BLaER1 treated with 17β-estradiol and CSF1 and Interleukin-3, amounts not matched to agents 10 nM and 100 nM (cell line): ENCODE measurements at regions not wholly inside any gene's neighbourhood (a gene's known extent, or its start where the extent isn't known, plus 50 kb on each side); places are given as distances from the start of the nearest gene placed in this dataset.
A peak's percentile ranks its signal among the peaks of the same experiment; 100 is the strongest.

ENCODE experiments used
- H3K27ac ChIP-seq, 11 experiments: shearing (Covaris generic); formaldehyde crosslinking; 2 replicates each; pipeline ENCODE4 v1.8.1; 2022
- H3K27me3 ChIP-seq, 11 experiments: shearing (Covaris generic); formaldehyde crosslinking; 2 replicates each; pipeline ENCODE4 v1.8.1; 2022
- H3K36me3 ChIP-seq, 11 experiments: shearing (Covaris generic); formaldehyde crosslinking; 2 replicates each; pipeline ENCODE4 v1.8.1; 2022
- H3K4me1 ChIP-seq, 10 experiments: shearing (Covaris generic); formaldehyde crosslinking; 2 replicates each; pipeline ENCODE4 v1.8.1; 2022
- H3K4me2 ChIP-seq, 11 experiments: shearing (Covaris generic); formaldehyde crosslinking; 2 replicates each; pipeline ENCODE4 v1.8.1; 2022
- H3K4me3 ChIP-seq, 10 experiments: shearing (Covaris generic); formaldehyde crosslinking; 2 replicates each; pipeline ENCODE4 v1.8.1; 2022
- H3K9ac ChIP-seq, 11 experiments: shearing (Covaris generic); formaldehyde crosslinking; 2 replicates each; pipeline ENCODE4 v1.8.1; 2022
- H3K9me3 ChIP-seq, 11 experiments: shearing (Covaris generic); formaldehyde crosslinking; replicated peaks in 1 of 11; 2 replicates each; pipeline ENCODE4 v1.8.1; 2022
- H4K20me1 ChIP-seq, 11 experiments: shearing (Covaris generic); formaldehyde crosslinking; 2 replicates each; pipeline ENCODE4 v1.8.1; 2022
- Cebpa-rat ChIP-seq, 11 experiments: shearing (Covaris generic); IDR thresholded peaks; 2 replicates each; pipeline ENCODE4 v1.8.1; 2022

DNA sequence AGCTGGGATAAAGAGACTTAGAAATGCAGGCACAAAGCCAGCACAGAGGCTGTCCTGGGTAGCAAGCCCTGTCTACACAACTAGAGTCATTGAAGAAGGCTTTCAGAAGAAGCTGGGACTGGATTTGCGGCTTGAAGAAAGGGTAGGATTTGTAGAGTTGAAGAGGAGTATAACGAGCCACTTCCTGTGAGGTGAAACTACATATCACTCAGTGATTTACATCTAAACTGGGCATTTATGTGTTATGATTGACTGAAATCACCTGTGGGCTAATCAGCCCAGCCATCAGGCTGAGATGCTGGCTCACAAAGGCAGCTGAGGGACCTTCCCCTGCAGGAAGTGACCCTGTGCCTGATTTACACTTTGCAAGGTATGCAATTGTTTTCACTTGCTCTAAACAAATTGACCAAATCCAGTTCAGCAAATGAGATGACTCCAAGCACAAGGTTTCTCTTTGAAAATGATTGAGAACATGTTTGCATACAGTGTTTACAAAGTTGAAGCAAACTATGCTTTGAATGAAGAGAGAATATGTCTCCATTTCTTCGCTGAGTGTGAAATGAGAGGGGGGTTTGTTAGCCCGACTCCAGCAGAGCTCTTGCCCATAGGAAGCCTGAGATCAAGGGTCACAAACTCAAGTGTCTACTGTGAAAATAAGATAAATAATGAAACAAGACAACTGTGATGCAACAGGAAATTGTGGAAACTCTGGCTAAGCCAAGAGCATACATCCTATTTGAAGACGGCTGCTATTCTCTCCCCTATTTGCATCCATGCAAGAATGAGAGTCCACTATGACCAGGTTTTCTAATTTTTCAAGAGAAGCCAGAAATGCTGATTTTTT lies 69.3 kb upstream of the HK2 start:
- peak overlapping the region in 2 of 10 experiments; percentile 12 to 34; a peak in 5 of 20 replicates for H3K4me3 ChIP-seq
- TF ChIP-seq Cebpa-rat (IDR thresholded peaks at IDR 0.05), result peak in 3 of 11 experiments; percentile 24 to 41 (median 35); a peak in 3 of 22 replicates
- H3K4me2 ChIP-seq, result peak overlapping the region; percentile 53 to 94 (median 79)
- H3K9ac ChIP-seq, result peak overlapping the region in 6 of 11 experiments; percentile 2 to 22 (median 12); a peak in 6 of 22 replicates
- peak overlapping the region in 10 of 11 experiments; percentile 24 to 71 (median 64); a peak in 19 of 22 replicates for H3K27ac ChIP-seq
- peaks cover 0 to 25% (median 7%) of the 10 kb centered on the region in 11 experiments; a peak in 7 of 22 replicates for H3K9me3 ChIP-seq
- H3K36me3 ChIP-seq, result no peaks in the 10 kb centered on the region
- H3K4me1 ChIP-seq, result peaks cover 48 to 61% (median 55%) of the 10 kb centered on the region in 10 experiments
- H3K27me3 ChIP-seq, result no peaks in the 10 kb centered on the region
- no peaks in the 10 kb centered on the region for H4K20me1 ChIP-seq

DNA sequence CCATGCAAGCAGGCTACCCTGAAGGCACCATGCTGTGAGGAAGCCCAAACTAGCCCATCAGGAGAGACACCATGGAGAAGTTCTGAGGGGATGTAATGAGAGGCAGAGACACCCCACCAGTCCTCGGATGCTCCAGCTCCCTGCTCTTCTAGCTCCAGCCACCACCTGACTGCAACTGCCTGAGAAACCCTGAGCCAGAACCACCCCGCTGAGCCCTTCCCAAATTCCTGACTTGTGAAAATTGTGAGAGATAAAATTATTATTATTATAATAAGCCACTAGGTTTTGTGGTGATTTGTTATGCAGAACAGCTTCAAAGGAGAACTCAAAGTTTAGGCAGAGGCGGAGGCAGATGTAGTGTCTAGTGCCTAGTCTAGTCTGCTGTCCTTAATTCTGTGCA lies 67.1 kb upstream of the HK2 start:
- peak overlapping the region in 3 of 11 experiments; percentile 5 to 62 (median 46); a peak in 5 of 22 replicates for H3K4me2 ChIP-seq
- H4K20me1 ChIP-seq, result no peaks in the 10 kb centered on the region
- H3K4me3 ChIP-seq, result no peak overlapping the region
- no peaks in the 10 kb centered on the region for H3K27me3 ChIP-seq
- peaks cover 0 to 9% (median under 1%) of the 10 kb centered on the region in 11 experiments; a peak in 3 of 22 replicates for H3K9me3 ChIP-seq
- H3K9ac ChIP-seq, result no peak overlapping the region
- H3K4me1 ChIP-seq, result peaks cover 54 to 68% (median 64%) of the 10 kb centered on the region in 10 experiments
- H3K27ac ChIP-seq, result no peak overlapping the region
- H3K36me3 ChIP-seq, result no peaks in the 10 kb centered on the region
- no peak for TF ChIP-seq Cebpa-rat (IDR thresholded peaks at IDR 0.05)

DNA sequence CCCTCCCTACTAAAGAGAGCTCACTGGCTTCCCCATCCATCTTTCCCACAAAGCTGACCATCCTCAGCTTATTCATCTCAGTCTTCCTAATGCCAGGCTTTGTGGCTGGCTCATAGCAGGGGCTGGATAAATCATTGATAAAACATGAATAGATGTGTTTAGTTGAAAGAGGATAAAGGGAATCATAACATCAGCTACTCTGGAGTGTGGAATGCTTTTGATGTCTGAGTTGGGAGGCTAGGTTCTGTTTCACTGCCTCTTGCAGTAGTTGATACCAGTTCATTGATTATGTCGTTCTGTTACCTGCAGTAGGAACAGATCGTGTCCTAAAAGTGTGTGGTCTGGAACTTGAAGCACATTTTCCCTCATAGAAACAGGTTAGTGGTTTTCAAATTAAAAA lies 66.3 kb upstream of the HK2 start:
- Histone ChIP-seq H3K4me2 (peak overlapping the region; percentile 5 to 66 (median 55); a peak in 21 of 22 replicates), H3K36me3 (no peaks in the 10 kb centered on the region), H3K4me3 (no peak overlapping the region), H3K4me1 (peaks cover 52 to 71% (median 66%) of the 10 kb centered on the region in 10 experiments), H4K20me1 (no peaks in the 10 kb centered on the region), H3K9me3 (peaks cover 0 to 9% (median 0%) of the 10 kb centered on the region in 11 experiments; a peak in 3 of 22 replicates), H3K27me3 (no peaks in the 10 kb centered on the region), H3K27ac (no peak overlapping the region; a peak in 1 of 22 replicates), H3K9ac (no peak overlapping the region)
- TF ChIP-seq Cebpa-rat (IDR thresholded peaks at IDR 0.05), result no peak

DNA sequence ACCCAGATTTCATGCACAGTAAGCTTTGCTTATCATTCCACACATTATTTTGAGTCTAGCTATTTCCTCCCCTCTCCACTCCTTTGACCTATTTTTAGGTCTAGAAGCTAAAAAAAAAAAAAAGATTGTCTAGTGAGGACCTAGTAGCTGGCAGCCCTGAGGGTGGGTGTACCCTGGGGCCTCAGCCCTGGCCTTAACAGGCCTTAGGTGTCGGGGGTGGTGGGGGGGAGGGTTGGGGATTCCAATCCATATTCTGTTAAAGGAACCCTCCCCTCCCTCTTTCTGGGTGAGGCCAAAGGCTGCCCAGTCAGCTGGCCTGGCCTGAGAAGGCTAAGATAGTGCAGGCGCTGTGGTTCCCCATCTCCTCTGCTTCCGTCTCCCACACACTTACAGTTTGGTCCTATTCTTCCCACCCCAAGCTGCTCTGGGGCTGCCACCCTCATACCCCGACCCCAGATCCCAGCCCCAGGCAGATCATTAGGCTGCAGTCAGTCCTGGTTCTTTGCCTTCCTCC lies 65.5 kb upstream of the HK2 start:
- Histone ChIP-seq H3K4me1 (peaks cover 43 to 69% (median 64%) of the 10 kb centered on the region in 10 experiments), H3K9ac (no peak overlapping the region), H3K36me3 (no peaks in the 10 kb centered on the region), H3K4me2 (peak overlapping the region; percentile 5 to 66 (median 55); a peak in 21 of 22 replicates), H4K20me1 (no peaks in the 10 kb centered on the region), H3K4me3 (no peak overlapping the region), H3K27ac (0 out of 22 replicates have a peak overlapping the region, but pooled peaks of 1 of the 11 experiments have one; percentile 27), H3K27me3 (no peaks in the 10 kb centered on the region), H3K9me3 (peaks cover 0 to 14% (median 5%) of the 10 kb centered on the region in 11 experiments; a peak in 11 of 22 replicates)
- no peak for TF ChIP-seq Cebpa-rat (IDR thresholded peaks at IDR 0.05)

DNA sequence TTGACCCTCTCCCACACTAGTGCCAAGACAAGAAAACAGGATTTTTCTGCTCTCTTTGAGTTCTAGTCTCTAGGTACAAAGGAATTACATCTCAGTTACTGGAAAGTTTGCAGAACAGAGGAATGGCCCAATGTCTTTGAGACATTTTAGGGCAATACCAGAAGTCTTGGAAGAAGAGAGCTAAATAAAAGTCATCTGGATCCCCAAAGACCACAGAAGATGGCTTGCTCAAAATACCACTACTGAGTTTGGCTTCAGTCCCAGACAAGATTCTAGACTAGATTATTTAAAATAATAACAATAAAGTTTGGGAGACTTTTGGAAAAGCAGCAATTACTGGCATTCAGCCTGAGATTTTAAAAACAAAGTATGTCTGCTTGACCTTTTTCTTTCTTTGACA lies 61.9 kb upstream of the HK2 start:
- H3K9me3 ChIP-seq, result peaks cover 0 to 35% (median 22%) of the 10 kb centered on the region in 11 experiments; a peak in 16 of 22 replicates
- H3K27me3 ChIP-seq, result no peaks in the 10 kb centered on the region
- H3K9ac ChIP-seq, result no peak overlapping the region
- no peak for TF ChIP-seq Cebpa-rat (IDR thresholded peaks at IDR 0.05)
- H3K27ac ChIP-seq, result no peak overlapping the region
- no peak overlapping the region for H3K4me3 ChIP-seq
- H3K4me1 ChIP-seq, result peaks cover 30 to 64% (median 54%) of the 10 kb centered on the region in 10 experiments
- H4K20me1 ChIP-seq, result no peaks in the 10 kb centered on the region
- H3K36me3 ChIP-seq, result no peaks in the 10 kb centered on the region
- peak overlapping the region in 4 of 11 experiments; percentile 1 to 27 (median 4); a peak in 3 of 22 replicates for H3K4me2 ChIP-seq

DNA sequence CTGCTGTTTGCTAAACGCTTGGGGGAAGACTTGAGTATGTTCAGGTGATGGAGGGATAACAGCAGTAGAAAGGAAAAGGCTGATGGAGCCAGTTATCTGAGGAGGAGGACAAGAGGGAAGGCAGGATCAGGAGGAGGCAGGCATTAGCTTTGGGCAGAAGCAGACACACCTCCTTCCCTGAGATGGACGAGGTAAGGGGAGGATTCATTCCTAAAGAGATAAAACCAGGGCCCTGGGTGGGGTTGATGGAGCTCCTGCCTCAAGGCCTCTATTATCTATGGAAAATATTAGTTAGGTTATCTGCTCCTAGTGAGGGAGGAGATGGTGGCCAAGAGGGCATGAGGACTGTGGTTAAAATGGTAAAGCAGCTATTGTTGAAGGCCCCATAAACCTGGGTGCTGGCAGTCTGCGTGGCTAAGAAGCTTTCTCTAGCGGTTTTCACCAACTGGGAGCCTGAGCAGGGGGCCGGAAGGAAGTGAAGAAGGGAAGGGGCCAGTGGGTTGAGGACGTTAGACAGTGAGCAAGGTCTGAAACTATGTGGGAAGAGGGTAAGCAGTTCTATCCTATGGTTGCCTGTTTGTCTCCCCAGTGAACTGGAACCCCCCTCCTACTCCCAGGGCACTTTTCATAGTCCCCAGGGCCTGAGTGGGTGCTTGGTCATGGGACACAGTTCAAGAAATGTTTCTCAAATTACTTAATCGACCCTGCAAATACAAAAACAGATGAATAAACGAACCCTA lies 56.6 kb upstream of the HK2 start:
- Histone ChIP-seq H3K4me1 (peaks cover 43 to 58% (median 52%) of the 10 kb centered on the region in 10 experiments), H3K27ac (peak overlapping the region; percentile 36 to 91 (median 82); a peak in 21 of 22 replicates), H3K4me2 (peak overlapping the region; percentile 64 to 95 (median 88)), H3K4me3 (peak overlapping the region in 9 of 10 experiments; percentile 13 to 58 (median 38); a peak in 15 of 20 replicates), H3K9me3 (peaks cover 0 to 44% (median 27%) of the 10 kb centered on the region in 11 experiments; a peak in 18 of 22 replicates), H4K20me1 (no peaks in the 10 kb centered on the region), H3K27me3 (no peaks in the 10 kb centered on the region), H3K9ac (peak overlapping the region in 10 of 11 experiments; percentile 42 to 80 (median 72); a peak in 20 of 22 replicates), H3K36me3 (no peaks in the 10 kb centered on the region)
- TF ChIP-seq Cebpa-rat (IDR thresholded peaks at IDR 0.05), result peak in 1 of 11 experiments; percentile 52; a peak in 1 of 22 replicates

DNA sequence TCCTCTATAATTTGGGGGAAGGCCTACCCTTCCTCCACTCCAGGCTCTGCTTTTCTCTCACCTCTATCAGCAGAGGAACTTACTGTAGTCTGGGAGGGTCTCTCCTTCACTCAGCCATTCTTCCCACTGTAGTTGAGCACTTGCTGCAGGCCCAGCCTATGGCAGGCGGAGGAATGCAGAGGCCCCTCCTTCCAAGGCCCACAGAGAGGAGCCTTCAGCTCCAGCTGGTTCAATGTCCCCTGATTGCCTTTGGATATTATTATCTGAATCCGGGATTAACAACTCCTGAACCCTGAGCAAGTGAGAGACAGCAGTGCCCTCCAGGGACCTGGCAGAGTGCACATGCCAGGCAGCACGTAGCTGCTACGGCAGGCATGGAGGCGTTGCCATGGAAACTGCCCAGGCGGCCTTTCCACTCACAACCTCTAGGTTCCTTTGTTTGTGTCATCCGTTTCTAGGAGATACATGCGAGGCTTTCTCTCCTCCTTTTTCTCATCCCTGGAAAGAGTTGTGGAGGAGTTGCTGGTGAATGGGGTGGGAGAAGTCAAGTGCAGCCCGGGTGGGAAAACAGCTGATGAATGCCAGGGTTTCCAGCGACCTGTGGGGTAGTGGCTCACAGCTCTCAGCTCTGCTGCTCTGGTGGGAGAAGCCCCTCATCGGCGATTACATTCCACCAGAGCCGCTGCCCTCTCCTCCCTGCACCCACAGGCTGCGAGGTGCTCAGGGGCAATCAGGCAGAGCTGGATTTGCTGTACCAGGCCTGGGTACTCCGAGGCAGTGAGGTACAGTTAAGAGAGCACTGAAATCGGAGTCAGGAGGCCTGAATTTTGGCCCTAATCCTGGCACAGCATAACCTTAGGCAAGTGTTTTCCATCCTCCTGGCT lies 55.3 kb upstream of the HK2 start:
- H3K27me3 ChIP-seq, result no peaks in the 10 kb centered on the region
- no peaks in the 10 kb centered on the region for H4K20me1 ChIP-seq
- H3K4me1 ChIP-seq, result peaks cover 43 to 58% (median 52%) of the 10 kb centered on the region in 10 experiments
- H3K9ac ChIP-seq, result peak overlapping the region in 10 of 11 experiments; percentile 42 to 80 (median 72); a peak in 19 of 22 replicates
- H3K4me3 ChIP-seq, result peak overlapping the region in 9 of 10 experiments; percentile 0 to 58 (median 38); a peak in 14 of 20 replicates
- H3K27ac ChIP-seq, result peak overlapping the region; percentile 36 to 91 (median 82)
- TF ChIP-seq Cebpa-rat (IDR thresholded peaks at IDR 0.05), result no peak
- H3K9me3 ChIP-seq, result peaks cover 0 to 48% (median 27%) of the 10 kb centered on the region in 11 experiments; a peak in 18 of 22 replicates
- H3K36me3 ChIP-seq, result no peaks in the 10 kb centered on the region
- H3K4me2 ChIP-seq, result peak overlapping the region; percentile 64 to 95 (median 88)
